ENCODE measurements at regions not wholly inside any gene's neighbourhood (a gene's known extent, or its start where the extent isn't known, plus 50 kb on each side); places are given as distances from the start of the nearest gene placed in this dataset.

DNA sequence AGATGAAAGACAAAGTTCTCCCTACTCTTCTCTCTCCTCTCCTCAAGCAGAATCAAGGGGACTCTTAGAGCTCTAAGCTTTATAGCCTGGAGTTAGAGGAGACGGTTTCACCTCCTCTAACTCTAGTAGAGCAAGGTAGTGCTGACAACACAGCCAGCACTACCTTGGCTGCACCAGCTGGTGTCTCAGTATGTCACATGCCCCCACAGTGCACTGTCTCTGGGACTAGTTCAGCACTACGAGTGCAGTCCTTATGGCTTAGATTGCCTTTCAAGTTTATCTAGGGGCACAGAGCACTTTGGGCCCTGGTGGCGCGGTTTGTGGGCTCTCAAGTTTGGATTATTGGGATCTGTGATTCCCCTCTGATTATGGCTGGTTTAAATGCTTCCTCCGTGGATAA, 614.1 kb upstream of the NECTIN3 start:
- TF ChIP-seq RBM15 (IDR thresholded peaks at IDR 0.05; ENCODE audit: insufficient read depth, low read length): no peak
- no peak for TF ChIP-seq NR1H2 (CRISPR knock-in tag; IDR thresholded peaks at IDR 0.05)
- TF ChIP-seq EGR1 (conservative IDR thresholded peaks at IDR 0.05): no peak
- TF ChIP-seq JUNB (CRISPR knock-in tag; conservative IDR thresholded peaks at IDR 0.05): no peak
- no peak for TF ChIP-seq TAF1 (IDR thresholded peaks at IDR 0.05; ENCODE audit: control insufficient read depth, extremely low read depth, insufficient read depth, low read length, severe bottlenecking)
- no peak for TF ChIP-seq ZNF232 (CRISPR knock-in tag; IDR thresholded peaks at IDR 0.05)
- no peak for TF ChIP-seq EZH2 (IDR thresholded peaks at IDR 0.05; ENCODE audit: borderline replicate concordance, low read depth, low read length)
- TF ChIP-seq, protein P1, sequence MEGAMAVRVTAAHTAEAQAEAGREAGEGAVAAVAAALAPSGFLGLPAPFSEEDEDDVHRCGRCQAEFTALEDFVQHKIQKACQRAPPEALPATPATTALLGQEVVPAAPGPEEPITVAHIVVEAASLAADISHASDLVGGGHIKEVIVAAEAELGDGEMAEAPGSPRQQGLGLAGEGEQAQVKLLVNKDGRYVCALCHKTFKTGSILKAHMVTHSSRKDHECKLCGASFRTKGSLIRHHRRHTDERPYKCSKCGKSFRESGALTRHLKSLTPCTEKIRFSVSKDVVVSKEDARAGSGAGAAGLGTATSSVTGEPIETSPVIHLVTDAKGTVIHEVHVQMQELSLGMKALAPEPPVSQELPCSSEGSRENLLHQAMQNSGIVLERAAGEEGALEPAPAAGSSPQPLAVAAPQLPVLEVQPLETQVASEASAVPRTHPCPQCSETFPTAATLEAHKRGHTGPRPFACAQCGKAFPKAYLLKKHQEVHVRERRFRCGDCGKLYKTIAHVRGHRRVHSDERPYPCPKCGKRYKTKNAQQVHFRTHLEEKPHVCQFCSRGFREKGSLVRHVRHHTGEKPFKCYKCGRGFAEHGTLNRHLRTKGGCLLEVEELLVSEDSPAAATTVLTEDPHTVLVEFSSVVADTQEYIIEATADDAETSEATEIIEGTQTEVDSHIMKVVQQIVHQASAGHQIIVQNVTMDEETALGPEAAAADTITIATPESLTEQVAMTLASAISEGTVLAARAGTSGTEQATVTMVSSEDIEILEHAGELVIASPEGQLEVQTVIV (CRISPR knock-in tag; IDR thresholded peaks at IDR 0.05; ENCODE audit: borderline replicate concordance): no peak
- no peak for TF ChIP-seq ZNF253 (CRISPR knock-in tag; conservative IDR thresholded peaks at IDR 0.05)
- no peak for TF ChIP-seq CTBP1 (IDR thresholded peaks at IDR 0.05; ENCODE audit: borderline replicate concordance)

All from K562 (cell line).